ENCODE measurements at regions not wholly inside any gene's neighbourhood (a gene's known extent, or its start where the extent isn't known, plus 50 kb on each side); places are given as distances from the start of the nearest gene placed in this dataset.

DNA sequence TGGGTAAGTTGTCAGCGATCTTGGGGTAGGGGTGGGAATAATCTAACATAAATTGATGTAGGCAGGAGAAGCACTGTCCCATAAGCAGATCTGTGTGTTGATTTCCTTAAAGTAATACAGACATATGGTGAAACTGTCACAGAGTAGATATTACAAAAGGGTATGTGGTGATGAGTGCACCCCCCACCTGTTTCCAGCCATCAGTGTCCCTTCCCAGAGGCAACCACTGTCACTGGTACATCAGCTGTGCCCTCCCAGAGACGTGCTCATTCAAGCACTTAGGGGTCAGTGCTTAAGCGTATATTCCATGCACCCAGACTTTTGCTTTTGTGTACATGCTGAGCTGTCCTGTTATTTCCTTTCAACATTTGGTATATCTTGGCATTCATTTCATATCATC is 94.3 kb upstream of the PITX1 start (continued):
- TF ChIP-seq, protein P1, sequence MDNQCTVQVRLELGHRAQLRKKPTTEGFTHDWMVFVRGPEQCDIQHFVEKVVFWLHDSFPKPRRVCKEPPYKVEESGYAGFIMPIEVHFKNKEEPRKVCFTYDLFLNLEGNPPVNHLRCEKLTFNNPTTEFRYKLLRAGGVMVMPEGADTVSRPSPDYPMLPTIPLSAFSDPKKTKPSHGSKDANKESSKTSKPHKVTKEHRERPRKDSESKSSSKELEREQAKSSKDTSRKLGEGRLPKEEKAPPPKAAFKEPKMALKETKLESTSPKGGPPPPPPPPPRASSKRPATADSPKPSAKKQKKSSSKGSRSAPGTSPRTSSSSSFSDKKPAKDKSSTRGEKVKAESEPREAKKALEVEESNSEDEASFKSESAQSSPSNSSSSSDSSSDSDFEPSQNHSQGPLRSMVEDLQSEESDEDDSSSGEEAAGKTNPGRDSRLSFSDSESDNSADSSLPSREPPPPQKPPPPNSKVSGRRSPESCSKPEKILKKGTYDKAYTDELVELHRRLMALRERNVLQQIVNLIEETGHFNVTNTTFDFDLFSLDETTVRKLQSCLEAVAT (IDR thresholded peaks at IDR 0.05), result no peak
- TF ChIP-seq ZNF274 (IDR thresholded peaks at IDR 0.05; ENCODE audit: insufficient read depth, insufficient read length) (no peak), BHLHE40 (IDR thresholded peaks at IDR 0.05; ENCODE audit: borderline replicate concordance in 1 of 2, low read depth in 2 of 2, low read length in 1 of 2) (no peak), FOXK2 (IDR thresholded peaks at IDR 0.05) (no peak), MTA3 (IDR thresholded peaks at IDR 0.05; ENCODE audit: borderline replicate concordance, low read length) (no peak), CHD1 (IDR thresholded peaks at IDR 0.05; ENCODE audit: low read depth, low read length) (no peak), TCF12 (IDR thresholded peaks at IDR 0.05; ENCODE audit: low read depth, low read length) (no peak), BCL11A (IDR thresholded peaks at IDR 0.05; ENCODE audit: low read depth, low read length) (no peak)

GRCh38 chr5:135127439-135128240 is 93.6 kb upstream of the PITX1 start:
- intact Hi-C loops (cut with micrococcal nuclease; ENCODE audit: unreplicated experiment), result no loop called here
- Histone ChIP-seq H3K9me3 (replicated peaks; ENCODE audit: control insufficient read depth, insufficient read depth, low read length) (no peaks in the 10 kb centered on the region), H3K9ac (ENCODE audit: control insufficient read depth, insufficient read depth, low read length) (no peak overlapping the region), H3K27ac (ENCODE audit: control insufficient read depth, insufficient read depth) (no peak overlapping the region), H3K4me2 (ENCODE audit: control insufficient read depth, insufficient read depth) (no peak overlapping the region), H3K4me3 (no peak overlapping the region), H3K36me3 (ENCODE audit: control insufficient read depth in 2 of 2, insufficient read depth in 2 of 2, low read length in 1 of 2) (no peaks in the 10 kb centered on the region), H4K20me1 (ENCODE audit: control insufficient read depth, insufficient read depth) (no peaks in the 10 kb centered on the region), H2AFZ (ENCODE audit: control insufficient read depth, low read depth, low read length) (no peak overlapping the region), H3K79me2 (ENCODE audit: control insufficient read depth, insufficient read depth, low read length) (no peaks in the 10 kb centered on the region), H3K27me3 (replicated peaks in 1 of 2; ENCODE audit: control insufficient read depth in 2 of 2, insufficient read depth in 2 of 2, low read length in 1 of 2) (peaks cover 0 to 3% of the 10 kb centered on the region in 2 experiments; a peak in 3 of 4 replicates), H3K4me1 (ENCODE audit: control insufficient read depth, insufficient read depth, low read length) (no peaks in the 10 kb centered on the region)
- CTCF ChIA-PET, result no interaction called here
- SMC1A ChIA-PET (ENCODE audit: uncharacterized antibody, unreplicated experiment), result no interaction called here
- FAIRE-seq, result no peak
- BruUV-seq (replicated peaks), result no TSS peak
- TF ChIP-seq RBBP5 (conservative IDR thresholded peaks at IDR 0.05) (no peak), EZH2 (IDR thresholded peaks at IDR 0.05; ENCODE audit: borderline replicate concordance, control insufficient read depth, low read depth, low read length) (no peak), TCF3 (IDR thresholded peaks at IDR 0.05; ENCODE audit: borderline replicate concordance, insufficient read depth, low read depth, low read length) (no peak), PRDM15 (CRISPR knock-in tag; IDR thresholded peaks at IDR 0.05) (no peak), REST (IDR thresholded peaks at IDR 0.05; ENCODE audit: low read depth, low read length) (no peak)
- no peak for DNase-seq (ENCODE audit: low read depth, low spot score)
- in situ Hi-C loops (cut with MboI), result no loop called here
- no peak for ATAC-seq
- POLR2A ChIA-PET, result no interaction called here
- RAD21 ChIA-PET (ENCODE audit: unreplicated experiment), result no interaction called here
- 49% methylated on average over 11 of the region's 11 CpGs for WGBS (ENCODE audit: insufficient coverage, insufficient replicate concordance, low lambda C conversion rate, missing lambda C conversion rate)
